ENCODE measurements at regions not wholly inside any gene's neighbourhood (a gene's known extent, or its start where the extent isn't known, plus 50 kb on each side); places are given as distances from the start of the nearest gene placed in this dataset.

DNA sequence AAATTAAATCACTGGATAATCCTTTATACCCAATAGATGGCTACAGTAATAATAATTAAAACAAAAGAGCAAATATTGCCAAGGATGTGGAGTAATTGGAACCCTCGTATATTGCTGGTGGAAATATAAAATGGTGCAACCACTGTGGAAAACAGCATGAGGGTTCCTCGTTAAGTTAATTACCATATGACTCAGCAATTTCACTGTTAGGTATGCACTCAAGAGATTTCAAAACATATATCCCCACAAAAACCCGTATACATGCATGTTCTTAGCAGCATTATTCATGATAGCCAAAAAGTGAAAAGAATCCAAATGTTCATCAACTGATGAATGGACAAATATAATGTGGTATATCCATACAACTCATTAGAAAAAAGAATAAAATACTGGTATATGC, 103.3 kb downstream of the TEX13C start (continued):
- TF ChIP-seq ETS2 (tag; IDR thresholded peaks at IDR 0.05; ENCODE audit: borderline replicate concordance, poor library complexity, severe bottlenecking) (no peak), SP1 (CRISPR knock-in tag; IDR thresholded peaks at IDR 0.05) (no peak), ILK (tag; IDR thresholded peaks at IDR 0.05; ENCODE audit: borderline replicate concordance, low read depth) (no peak), SETDB1 (IDR thresholded peaks at IDR 0.05; ENCODE audit: low read length) (no peak), ZNF384 (IDR thresholded peaks at IDR 0.05; ENCODE audit: low read depth, low read length) (no peak), HMGN3 (IDR thresholded peaks at IDR 0.05; ENCODE audit: borderline replicate concordance, extremely low read depth, insufficient read length, low read depth, low read length) (no peak), ARNT (IDR thresholded peaks at IDR 0.05) (no peak), CREB1 (IDR thresholded peaks at IDR 0.05) (no peak), CREB1 (CRISPR knock-in tag; IDR thresholded peaks at IDR 0.05) (no peak), ZNF589 (CRISPR knock-in tag; IDR thresholded peaks at IDR 0.05; ENCODE audit: low read depth) (no peak), ZNF41 (CRISPR knock-in tag; conservative IDR thresholded peaks at IDR 0.05) (no peak), ETV6 (IDR thresholded peaks at IDR 0.05; ENCODE audit: borderline replicate concordance in 1 of 2, low read depth in 2 of 2, low read length in 1 of 2) (no peak), ETV6 (CRISPR knock-in tag; IDR thresholded peaks at IDR 0.05; ENCODE audit: borderline replicate concordance) (no peak), ZNF668 (CRISPR knock-in tag; IDR thresholded peaks at IDR 0.05) (no peak), TRIM24 (IDR thresholded peaks at IDR 0.05) (peak; percentile 41 to 56; a peak in 2 of 4 replicates)
- TF ChIP-seq, protein P1, sequence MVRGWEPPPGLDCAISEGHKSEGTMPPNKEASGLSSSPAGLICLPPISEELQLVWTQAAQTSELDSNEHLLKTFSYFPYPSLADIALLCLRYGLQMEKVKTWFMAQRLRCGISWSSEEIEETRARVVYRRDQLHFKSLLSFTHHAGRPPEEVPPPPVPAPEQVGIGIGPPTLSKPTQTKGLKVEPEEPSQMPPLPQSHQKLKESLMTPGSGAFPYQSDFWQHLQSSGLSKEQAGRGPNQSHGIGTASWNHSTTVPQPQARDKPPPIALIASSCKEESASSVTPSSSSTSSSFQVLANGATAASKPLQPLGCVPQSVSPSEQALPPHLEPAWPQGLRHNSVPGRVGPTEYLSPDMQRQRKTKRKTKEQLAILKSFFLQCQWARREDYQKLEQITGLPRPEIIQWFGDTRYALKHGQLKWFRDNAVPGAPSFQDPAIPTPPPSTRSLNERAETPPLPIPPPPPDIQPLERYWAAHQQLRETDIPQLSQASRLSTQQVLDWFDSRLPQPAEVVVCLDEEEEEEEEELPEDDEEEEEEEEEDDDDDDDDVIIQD (CRISPR knock-in tag; IDR thresholded peaks at IDR 0.05), result no peak
- TF ChIP-seq, protein P2, sequence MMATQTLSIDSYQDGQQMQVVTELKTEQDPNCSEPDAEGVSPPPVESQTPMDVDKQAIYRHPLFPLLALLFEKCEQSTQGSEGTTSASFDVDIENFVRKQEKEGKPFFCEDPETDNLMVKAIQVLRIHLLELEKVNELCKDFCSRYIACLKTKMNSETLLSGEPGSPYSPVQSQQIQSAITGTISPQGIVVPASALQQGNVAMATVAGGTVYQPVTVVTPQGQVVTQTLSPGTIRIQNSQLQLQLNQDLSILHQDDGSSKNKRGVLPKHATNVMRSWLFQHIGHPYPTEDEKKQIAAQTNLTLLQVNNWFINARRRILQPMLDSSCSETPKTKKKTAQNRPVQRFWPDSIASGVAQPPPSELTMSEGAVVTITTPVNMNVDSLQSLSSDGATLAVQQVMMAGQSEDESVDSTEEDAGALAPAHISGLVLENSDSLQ (IDR thresholded peaks at IDR 0.05), result no peak
- TF ChIP-seq, protein P3, sequence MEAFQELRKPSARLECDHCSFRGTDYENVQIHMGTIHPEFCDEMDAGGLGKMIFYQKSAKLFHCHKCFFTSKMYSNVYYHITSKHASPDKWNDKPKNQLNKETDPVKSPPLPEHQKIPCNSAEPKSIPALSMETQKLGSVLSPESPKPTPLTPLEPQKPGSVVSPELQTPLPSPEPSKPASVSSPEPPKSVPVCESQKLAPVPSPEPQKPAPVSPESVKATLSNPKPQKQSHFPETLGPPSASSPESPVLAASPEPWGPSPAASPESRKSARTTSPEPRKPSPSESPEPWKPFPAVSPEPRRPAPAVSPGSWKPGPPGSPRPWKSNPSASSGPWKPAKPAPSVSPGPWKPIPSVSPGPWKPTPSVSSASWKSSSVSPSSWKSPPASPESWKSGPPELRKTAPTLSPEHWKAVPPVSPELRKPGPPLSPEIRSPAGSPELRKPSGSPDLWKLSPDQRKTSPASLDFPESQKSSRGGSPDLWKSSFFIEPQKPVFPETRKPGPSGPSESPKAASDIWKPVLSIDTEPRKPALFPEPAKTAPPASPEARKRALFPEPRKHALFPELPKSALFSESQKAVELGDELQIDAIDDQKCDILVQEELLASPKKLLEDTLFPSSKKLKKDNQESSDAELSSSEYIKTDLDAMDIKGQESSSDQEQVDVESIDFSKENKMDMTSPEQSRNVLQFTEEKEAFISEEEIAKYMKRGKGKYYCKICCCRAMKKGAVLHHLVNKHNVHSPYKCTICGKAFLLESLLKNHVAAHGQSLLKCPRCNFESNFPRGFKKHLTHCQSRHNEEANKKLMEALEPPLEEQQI (IDR thresholded peaks at IDR 0.05), result 0 out of 2 replicates have a peak, but pooled peaks have one; percentile 42
- TF ChIP-seq, protein P4, sequence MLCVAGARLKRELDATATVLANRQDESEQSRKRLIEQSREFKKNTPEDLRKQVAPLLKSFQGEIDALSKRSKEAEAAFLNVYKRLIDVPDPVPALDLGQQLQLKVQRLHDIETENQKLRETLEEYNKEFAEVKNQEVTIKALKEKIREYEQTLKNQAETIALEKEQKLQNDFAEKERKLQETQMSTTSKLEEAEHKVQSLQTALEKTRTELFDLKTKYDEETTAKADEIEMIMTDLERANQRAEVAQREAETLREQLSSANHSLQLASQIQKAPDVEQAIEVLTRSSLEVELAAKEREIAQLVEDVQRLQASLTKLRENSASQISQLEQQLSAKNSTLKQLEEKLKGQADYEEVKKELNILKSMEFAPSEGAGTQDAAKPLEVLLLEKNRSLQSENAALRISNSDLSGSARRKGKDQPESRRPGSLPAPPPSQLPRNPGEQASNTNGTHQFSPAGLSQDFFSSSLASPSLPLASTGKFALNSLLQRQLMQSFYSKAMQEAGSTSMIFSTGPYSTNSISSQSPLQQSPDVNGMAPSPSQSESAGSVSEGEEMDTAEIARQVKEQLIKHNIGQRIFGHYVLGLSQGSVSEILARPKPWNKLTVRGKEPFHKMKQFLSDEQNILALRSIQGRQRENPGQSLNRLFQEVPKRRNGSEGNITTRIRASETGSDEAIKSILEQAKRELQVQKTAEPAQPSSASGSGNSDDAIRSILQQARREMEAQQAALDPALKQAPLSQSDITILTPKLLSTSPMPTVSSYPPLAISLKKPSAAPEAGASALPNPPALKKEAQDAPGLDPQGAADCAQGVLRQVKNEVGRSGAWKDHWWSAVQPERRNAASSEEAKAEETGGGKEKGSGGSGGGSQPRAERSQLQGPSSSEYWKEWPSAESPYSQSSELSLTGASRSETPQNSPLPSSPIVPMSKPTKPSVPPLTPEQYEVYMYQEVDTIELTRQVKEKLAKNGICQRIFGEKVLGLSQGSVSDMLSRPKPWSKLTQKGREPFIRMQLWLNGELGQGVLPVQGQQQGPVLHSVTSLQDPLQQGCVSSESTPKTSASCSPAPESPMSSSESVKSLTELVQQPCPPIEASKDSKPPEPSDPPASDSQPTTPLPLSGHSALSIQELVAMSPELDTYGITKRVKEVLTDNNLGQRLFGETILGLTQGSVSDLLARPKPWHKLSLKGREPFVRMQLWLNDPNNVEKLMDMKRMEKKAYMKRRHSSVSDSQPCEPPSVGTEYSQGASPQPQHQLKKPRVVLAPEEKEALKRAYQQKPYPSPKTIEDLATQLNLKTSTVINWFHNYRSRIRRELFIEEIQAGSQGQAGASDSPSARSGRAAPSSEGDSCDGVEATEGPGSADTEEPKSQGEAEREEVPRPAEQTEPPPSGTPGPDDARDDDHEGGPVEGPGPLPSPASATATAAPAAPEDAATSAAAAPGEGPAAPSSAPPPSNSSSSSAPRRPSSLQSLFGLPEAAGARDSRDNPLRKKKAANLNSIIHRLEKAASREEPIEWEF (CRISPR knock-in tag; IDR thresholded peaks at IDR 0.05), result no peak
